Activated T-cell treated with anti-CD3 and anti-CD28 coated beads, Interleukin-2, amount 50 U/mL, for 48 hours (primary cell): ENCODE measurements at regions not wholly inside any gene's neighbourhood (a gene's known extent, or its start where the extent isn't known, plus 50 kb on each side); places are given as distances from the start of the nearest gene placed in this dataset.
A peak's percentile ranks its signal among the peaks of the same experiment; 100 is the strongest.
"Not testable (repeated sequence)": the region's sequence is repeated elsewhere in the genome, so short reads cannot be mapped to it uniquely, and the experiment has no call there.

Experiments used
- DNase-seq, 2 experiments: peaks; one replicate each; pipeline ENCODE4 v3.0.0-alpha.2; 2020

DNA sequence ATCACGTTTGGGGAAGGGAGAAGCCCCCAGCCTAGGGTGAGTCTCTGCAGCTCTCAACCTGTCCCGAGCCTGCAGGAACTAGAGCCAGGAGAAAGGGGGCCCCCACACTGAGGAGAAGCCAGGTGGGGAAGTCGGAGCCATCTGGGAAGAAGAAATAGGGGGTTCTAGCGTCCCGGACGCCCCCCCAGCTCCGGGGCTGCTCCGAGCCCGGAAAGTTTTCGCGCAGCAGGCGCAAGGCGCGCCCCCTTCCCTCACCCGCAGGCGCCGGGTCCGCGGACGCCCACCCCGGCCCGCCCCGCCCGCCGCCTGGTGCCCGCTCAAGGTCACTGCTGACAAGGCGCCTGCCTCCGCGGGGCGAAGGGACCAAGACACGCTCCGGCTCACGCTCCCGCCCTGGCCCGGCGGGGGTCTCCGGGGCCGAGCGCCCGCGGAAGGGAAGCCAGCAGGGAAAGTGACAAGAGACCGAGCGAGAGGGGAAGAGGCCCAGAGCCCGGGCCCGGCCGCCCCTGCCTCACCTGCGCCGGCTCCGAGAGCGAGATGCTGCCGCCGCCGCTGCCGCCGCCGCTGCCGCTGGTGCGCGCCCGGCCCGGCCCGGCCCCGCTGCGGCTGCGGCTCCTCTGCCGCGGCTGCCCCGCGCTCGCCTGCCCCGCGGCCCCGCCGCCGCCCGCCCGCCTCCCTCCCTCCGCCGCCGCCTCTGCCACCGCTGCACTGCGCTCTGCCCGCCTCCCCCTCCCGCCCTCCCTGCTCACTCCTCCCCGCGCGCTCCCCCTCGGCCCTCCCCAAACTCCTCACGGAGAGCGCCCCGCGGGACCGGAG, 108.4 kb upstream of the SLC6A11 start:
- peak in 1 of 2 experiments; percentile 28 for DNase-seq

- peak in 1 of 2 experiments; percentile 20 for DNase-seq
Observed at GRCh38 chr3:10708216-10708893, 107.7 kb upstream of the SLC6A11 start.

GRCh38 chr3:10709110-10709781, 106.8 kb upstream of the SLC6A11 start:
- DNase-seq, result no peak

GRCh38 chr3:10712121-10712520, 103.9 kb upstream of the SLC6A11 start:
- DNase-seq, result no peak

- DNase-seq, result no peak
Observed at GRCh38 chr3:10713656-10714055, 102.4 kb upstream of the SLC6A11 start.

DNA sequence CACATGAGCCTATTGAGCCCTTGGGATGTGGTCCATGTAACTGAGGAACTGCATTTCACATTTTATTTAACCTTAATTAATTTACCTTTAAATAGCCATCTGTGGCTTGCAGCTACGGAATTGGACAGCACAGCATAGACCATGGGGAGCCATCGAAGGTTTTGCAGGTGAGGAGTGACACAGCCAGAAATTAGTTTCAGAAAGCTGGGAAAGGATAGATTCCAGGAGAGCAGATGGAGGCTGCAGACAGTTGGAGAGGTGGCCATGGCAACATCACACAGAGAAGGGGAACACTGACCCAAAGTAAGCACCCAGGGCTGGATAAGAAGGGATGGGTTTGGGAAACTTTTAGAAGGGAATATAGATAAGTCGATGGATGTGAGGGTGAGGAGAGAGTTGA, 100.1 kb upstream of the SLC6A11 start:
- no peak for DNase-seq

GRCh38 chr3:10716964-10717363, 99.1 kb upstream of the SLC6A11 start:
- no peak for DNase-seq

DNA sequence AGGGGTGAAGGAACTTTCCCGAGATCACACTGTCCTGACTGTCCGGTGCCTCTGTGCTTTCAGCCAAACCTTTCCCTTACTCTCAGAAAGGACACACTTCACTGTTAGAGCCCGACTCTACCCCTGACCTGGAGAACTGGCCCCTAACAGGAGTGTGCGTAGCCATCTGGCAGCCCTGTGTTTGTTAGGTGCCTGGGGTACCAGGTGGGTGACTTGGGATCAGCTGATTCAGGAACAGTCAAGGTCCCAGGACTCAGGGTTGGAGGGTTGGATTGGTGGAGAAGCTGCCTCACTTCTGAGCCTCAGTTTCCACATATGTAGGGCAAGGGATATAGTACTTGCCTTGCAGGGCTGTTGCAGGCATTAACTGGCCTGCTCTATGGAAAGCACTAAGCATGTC, 98.3 kb upstream of the SLC6A11 start:
- no peak for DNase-seq

- no peak for DNase-seq
Observed at GRCh38 chr3:10721101-10721500, 94.9 kb upstream of the SLC6A11 start.

GRCh38 chr3:10722911-10723310, 93.1 kb upstream of the SLC6A11 start:
- DNase-seq, result no peak

GRCh38 chr3:10723991-10724390, 92.0 kb upstream of the SLC6A11 start:
- DNase-seq, result no peak

DNA sequence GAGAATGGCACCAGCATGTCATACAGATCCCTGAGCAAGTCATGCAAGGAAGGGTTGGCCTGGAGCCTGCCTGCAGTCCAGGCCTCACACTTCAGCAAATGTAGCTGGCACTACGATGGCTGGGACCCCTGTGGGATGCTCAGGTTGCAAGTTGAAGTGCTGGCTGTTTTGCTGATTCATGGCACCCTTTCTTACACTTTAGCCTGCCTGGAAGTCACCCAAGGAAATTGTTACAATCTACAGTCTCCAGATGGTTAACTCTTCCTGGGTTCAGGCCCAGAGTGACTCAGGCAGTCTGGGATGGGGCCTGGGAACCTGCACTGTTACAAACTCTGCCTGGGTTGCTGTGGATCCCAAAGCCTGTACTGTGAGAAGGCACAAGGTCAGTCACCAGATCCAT, 91.0 kb upstream of the SLC6A11 start:
- no peak for DNase-seq

GRCh38 chr3:10725846-10726245, 90.2 kb upstream of the SLC6A11 start:
- DNase-seq, result no peak

DNA sequence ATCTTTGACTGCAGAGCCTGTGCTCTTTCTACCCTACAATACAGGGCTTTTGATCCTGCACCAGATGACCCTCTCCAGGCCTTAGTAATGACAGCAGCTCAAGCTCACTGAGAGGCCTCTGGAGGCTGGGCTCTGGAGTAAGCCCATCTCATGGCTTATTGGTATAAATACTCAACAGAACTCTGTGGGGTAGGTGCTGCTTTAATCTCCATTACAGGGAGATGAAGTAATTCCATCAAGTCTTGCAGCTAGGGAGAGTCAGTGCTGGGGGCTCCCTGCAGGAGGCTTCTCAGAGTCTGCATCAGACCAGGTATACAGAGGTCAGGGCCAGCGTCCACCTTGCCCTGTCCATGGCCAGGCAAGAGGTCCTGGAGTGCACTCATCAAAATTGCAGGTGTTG, 89.2 kb upstream of the SLC6A11 start:
- DNase-seq, result no peak

DNA sequence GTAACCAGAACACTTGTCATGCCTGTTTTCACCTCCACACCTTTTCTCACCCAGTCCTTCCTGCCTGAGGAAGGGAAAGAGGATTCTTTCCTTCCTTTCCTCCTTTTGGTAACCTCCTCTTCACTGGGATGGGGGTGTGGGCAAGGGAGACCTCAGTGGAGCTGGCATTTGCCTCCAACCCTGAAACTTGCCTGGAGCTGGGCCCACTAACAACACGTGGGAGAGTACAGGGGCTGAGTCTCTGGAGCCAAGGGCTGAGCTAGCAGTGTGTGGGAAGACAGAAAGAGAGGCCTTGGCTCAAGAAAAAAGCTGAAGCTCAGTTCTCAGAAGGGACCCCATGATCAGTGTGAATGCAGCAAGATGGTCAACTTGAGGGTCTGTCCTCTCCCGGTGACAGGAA, 86.6 kb upstream of the SLC6A11 start:
- DNase-seq, result no peak

DNA sequence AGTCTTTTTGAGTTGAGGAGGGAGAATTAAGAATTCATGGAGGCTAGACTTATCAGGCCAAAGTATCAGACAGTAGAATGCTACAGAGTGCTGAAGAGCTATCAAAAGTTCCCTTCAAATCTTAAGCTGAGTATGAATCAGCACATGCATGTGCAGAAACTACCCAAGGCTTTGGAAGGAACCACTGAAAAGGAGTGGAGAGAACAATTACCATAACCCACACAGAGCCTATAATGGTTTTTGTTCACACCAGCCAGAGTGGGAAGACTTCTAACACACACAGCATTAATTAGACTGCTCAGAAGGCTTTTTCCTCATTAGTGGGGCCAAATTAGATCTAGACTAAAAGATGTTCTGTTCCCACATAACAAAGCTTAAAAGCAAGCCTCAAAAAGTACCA, 83.7 kb upstream of the SLC6A11 start:
- DNase-seq, result no peak

GRCh38 chr3:10733297-10733696, 82.7 kb upstream of the SLC6A11 start:
- no peak for DNase-seq

DNA sequence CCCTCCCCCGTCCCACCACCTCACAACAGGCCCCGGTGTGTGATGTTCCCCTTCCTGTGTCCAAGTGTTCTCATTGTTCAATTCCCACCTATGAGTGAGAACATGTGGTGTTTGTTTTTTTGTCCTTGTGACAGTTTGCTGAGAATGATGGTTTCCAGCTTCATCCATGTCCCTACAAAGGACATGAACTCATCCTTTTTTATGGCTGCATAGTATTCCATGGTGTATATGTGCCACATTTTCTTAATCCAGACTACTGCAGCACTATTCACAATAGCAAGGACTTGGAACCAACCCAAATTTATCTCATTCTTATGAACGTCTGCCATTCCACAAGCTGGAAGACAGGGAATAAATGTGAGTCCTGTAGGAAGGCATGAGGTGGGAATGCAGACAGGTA, 79.6 kb upstream of the SLC6A11 start:
- DNase-seq, result not testable (repeated sequence)

GRCh38 chr3:10737785-10738184, 78.2 kb upstream of the SLC6A11 start:
- DNase-seq, result no peak

GRCh38 chr3:10738688-10739372, 77.2 kb upstream of the SLC6A11 start:
- DNase-seq, result peak; percentile 83 to 84

DNA sequence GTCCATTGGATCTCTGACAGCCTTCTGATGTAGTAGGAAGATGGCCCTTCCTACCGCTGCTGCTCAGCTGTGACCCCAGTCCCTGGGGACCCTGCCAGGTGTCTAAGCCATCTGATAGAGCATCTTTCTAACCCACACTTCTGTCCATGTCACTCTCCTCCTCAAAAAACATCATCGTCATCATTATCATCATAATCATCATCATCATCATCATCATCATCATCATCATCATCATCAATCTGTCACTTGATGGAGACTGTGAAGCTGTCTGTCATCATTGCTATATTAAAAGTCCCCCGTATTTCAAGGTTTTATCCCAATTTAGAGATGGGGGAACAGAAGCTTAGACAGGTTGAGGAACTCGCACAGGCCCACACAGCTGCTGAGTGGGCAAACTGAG, 75.1 kb upstream of the SLC6A11 start:
- DNase-seq, result no peak

DNA sequence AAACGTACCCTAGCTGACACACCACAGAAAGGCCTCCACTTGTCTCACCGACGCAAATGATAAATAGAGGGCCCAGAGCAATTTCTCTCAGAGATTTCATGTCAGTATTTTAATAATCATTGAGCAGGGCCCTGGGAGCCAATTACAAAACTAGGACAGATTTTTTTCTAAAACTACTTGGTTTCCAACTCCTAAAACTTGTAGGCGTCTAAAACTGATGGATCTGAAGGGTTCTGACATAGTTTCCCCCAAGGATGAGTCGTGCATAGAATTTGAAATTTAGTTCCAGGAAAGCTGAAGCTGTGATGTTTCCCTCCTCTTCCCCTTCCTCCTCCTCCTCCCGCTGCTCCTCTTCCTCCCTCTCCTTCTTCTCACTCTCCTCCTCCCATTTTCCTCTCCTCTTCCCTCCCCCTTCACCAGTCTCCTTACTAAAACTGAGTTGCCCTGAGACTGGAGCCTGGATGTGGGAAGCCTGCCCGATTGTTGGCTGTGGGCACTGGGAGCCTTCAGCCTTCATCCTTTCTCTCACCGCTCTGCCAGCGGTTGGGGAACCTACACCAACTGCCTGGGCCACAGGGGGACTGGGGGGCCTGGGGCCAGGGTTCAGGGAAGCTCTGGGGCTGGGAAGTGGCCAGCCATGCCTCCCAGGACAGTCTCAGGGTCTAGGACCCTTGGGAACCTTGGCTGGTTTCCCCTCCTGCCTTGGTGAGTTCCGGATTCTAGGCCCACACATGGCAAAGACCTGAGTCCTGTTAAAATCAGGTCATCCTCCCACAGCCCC, 73.9 kb upstream of the SLC6A11 start:
- DNase-seq, result no peak
